ENCODE measurements at regions not wholly inside any gene's neighbourhood (a gene's known extent, or its start where the extent isn't known, plus 50 kb on each side); places are given as distances from the start of the nearest gene placed in this dataset.

- FAIRE-seq (no peak), DNase-seq (ENCODE audit: low read depth) (no peak)
- H3K4me3 ChIP-seq (ENCODE audit: low read depth, low read length) = no peak overlapping the region
- no peaks in the 10 kb centered on the region for H3K27me3 ChIP-seq (ENCODE audit: control insufficient read depth, insufficient read depth, low read length)
- no peak for TF ChIP-seq CTCF (IDR thresholded peaks at IDR 0.05; ENCODE audit: insufficient read depth, low read length, severe bottlenecking)
- H3K36me3 ChIP-seq (ENCODE audit: control insufficient read depth, insufficient read depth, low read length) = no peaks in the 10 kb centered on the region
Measured at GRCh38 chr1:162964901-162965300, 103.9 kb upstream of the CCDC190 start.

- Histone ChIP-seq H3K36me3 (ENCODE audit: control insufficient read depth, insufficient read depth, low read length) (no peaks in the 10 kb centered on the region), H3K27me3 (ENCODE audit: control insufficient read depth, insufficient read depth, low read length) (no peaks in the 10 kb centered on the region), H3K4me3 (ENCODE audit: low read depth, low read length) (no peak overlapping the region)
- no peak for DNase-seq (ENCODE audit: low read depth)
- no peak for TF ChIP-seq CTCF (IDR thresholded peaks at IDR 0.05; ENCODE audit: insufficient read depth, low read length, severe bottlenecking)
- no peak for FAIRE-seq
Measured at GRCh38 chr1:162956922-162957321, 95.9 kb upstream of the CCDC190 start.

GRCh38 chr1:162954824-162955223 is 93.8 kb upstream of the CCDC190 start:
- no peak for TF ChIP-seq CTCF (IDR thresholded peaks at IDR 0.05; ENCODE audit: insufficient read depth, low read length, severe bottlenecking)
- H3K4me3 ChIP-seq (ENCODE audit: low read depth, low read length) = no peak overlapping the region
- H3K27me3 ChIP-seq (ENCODE audit: control insufficient read depth, insufficient read depth, low read length) = no peaks in the 10 kb centered on the region
- FAIRE-seq (no peak), DNase-seq (ENCODE audit: low read depth) (peak; percentile 41)
- H3K36me3 ChIP-seq (ENCODE audit: control insufficient read depth, insufficient read depth, low read length) = no peaks in the 10 kb centered on the region

GRCh38 chr1:162952956-162953355 is 92.0 kb upstream of the CCDC190 start:
- H3K36me3 ChIP-seq (ENCODE audit: control insufficient read depth, insufficient read depth, low read length) = no peaks in the 10 kb centered on the region
- TF ChIP-seq CTCF (IDR thresholded peaks at IDR 0.05; ENCODE audit: insufficient read depth, low read length, severe bottlenecking) = no peak
- no peak for FAIRE-seq
- no peak for DNase-seq (ENCODE audit: low read depth)
- H3K4me3 ChIP-seq (ENCODE audit: low read depth, low read length) = no peak overlapping the region
- no peaks in the 10 kb centered on the region for H3K27me3 ChIP-seq (ENCODE audit: control insufficient read depth, insufficient read depth, low read length)

GRCh38 chr1:162951553-162952315 is 90.8 kb upstream of the CCDC190 start:
- peak; percentile 44 for DNase-seq (ENCODE audit: low read depth)
- FAIRE-seq = no peak
- Histone ChIP-seq H3K36me3 (ENCODE audit: control insufficient read depth, insufficient read depth, low read length) (no peaks in the 10 kb centered on the region), H3K4me3 (ENCODE audit: low read depth, low read length) (no peak overlapping the region), H3K27me3 (ENCODE audit: control insufficient read depth, insufficient read depth, low read length) (no peaks in the 10 kb centered on the region)
- TF ChIP-seq CTCF (IDR thresholded peaks at IDR 0.05; ENCODE audit: insufficient read depth, low read length, severe bottlenecking) = no peak

GRCh38 chr1:162950187-162950586 is 89.2 kb upstream of the CCDC190 start:
- FAIRE-seq (no peak), DNase-seq (ENCODE audit: low read depth) (no peak)
- H3K36me3 ChIP-seq (ENCODE audit: control insufficient read depth, insufficient read depth, low read length) = no peaks in the 10 kb centered on the region
- no peak overlapping the region for H3K4me3 ChIP-seq (ENCODE audit: low read depth, low read length)
- H3K27me3 ChIP-seq (ENCODE audit: control insufficient read depth, insufficient read depth, low read length) = no peaks in the 10 kb centered on the region
- no peak for TF ChIP-seq CTCF (IDR thresholded peaks at IDR 0.05; ENCODE audit: insufficient read depth, low read length, severe bottlenecking)

Measured in bronchial epithelial cell (primary cell).